22Rv1 (cell line): ENCODE measurements at regions not wholly inside any gene's neighbourhood (a gene's known extent, or its start where the extent isn't known, plus 50 kb on each side); places are given as distances from the start of the nearest gene placed in this dataset.

Experiments used
- ZFX ChIP-seq: fragments of 450-650 bp; IDR thresholded peaks from 2 replicates; pipeline ENCODE4 v1.6.1; 2017; ENCODE audit warnings: antibody characterized with exemption, borderline replicate concordance
- TF ChIP-seq, protein P1 (sequence below): fragments of 450-650 bp; IDR thresholded peaks from 2 replicates; pipeline ENCODE4 v1.5.1; 2017; ENCODE audit warnings: mild to moderate bottlenecking

- TF ChIP-seq, protein P1, sequence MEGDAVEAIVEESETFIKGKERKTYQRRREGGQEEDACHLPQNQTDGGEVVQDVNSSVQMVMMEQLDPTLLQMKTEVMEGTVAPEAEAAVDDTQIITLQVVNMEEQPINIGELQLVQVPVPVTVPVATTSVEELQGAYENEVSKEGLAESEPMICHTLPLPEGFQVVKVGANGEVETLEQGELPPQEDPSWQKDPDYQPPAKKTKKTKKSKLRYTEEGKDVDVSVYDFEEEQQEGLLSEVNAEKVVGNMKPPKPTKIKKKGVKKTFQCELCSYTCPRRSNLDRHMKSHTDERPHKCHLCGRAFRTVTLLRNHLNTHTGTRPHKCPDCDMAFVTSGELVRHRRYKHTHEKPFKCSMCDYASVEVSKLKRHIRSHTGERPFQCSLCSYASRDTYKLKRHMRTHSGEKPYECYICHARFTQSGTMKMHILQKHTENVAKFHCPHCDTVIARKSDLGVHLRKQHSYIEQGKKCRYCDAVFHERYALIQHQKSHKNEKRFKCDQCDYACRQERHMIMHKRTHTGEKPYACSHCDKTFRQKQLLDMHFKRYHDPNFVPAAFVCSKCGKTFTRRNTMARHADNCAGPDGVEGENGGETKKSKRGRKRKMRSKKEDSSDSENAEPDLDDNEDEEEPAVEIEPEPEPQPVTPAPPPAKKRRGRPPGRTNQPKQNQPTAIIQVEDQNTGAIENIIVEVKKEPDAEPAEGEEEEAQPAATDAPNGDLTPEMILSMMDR = no peak
- no peak for TF ChIP-seq ZFX
Observed at GRCh38 chrX:121858867-121859647, 811.6 kb downstream of the GLUD2 start.
